HCT116 (cell line): ENCODE measurements at regions not wholly inside any gene's neighbourhood (a gene's known extent, or its start where the extent isn't known, plus 50 kb on each side); places are given as distances from the start of the nearest gene placed in this dataset.

Source experiments
- ATAC-seq: fragments of 200-7000 bp; cut with Tn5 transposase; 2 replicates; pipeline ENCODE4 v1.9.1; 2020; ENCODE audit warnings: mild to moderate bottlenecking, moderate library complexity
- BruUV-seq: library from RNA; stranded (reverse); fragments of 400-500 nt; replicated peaks from 2 replicates; lab custom pipeline; 2021; lab: Mats Ljungman, UMichigan
- CTCF ChIA-PET: fragments of 300-600 bp; sonication (Branson Sonifier 250); formaldehyde crosslinking; loops from one replicate; lab custom pipeline; 2021; ENCODE audit warnings: antibody characterized with exemption; lab: Charles Lee
- POLR2A ChIA-PET: fragments of 300-600, 350-600 bp; sonication (Branson Sonifier 250); formaldehyde crosslinking; loops from one replicate; lab custom pipeline; 2021; ENCODE audit warnings: antibody characterized with exemption; lab: Charles Lee
- RAD21 ChIA-PET, 2 experiments: fragments of 300-600 bp; sonication (Branson Sonifier 250); formaldehyde crosslinking; loops; one replicate each; lab custom pipeline; 2023; ENCODE audit warnings: low total read pairs in 2 of 2; ENCODE audit not compliant: uncharacterized antibody in 2 of 2, unreplicated experiment in 2 of 2, low non-redundant PET in 1 of 2; lab: Charles Lee
- DNase-seq: peaks from one replicate; pipeline ENCODE4 v3.0.0-alpha.2; 2010; ENCODE audit warnings: low read depth, low spot score
- H2AFZ ChIP-seq: fragments of 200-600 bp; shearing (Covaris generic), sonication (generic); 2 replicates; pipeline ENCODE4 v1.6.1; 2017; ENCODE audit warnings: low read depth, mixed run types, mixed read lengths, antibody characterized with exemption, low read length; ENCODE audit not compliant: poor library complexity, severe bottlenecking
- H3K27ac ChIP-seq: 2 replicates; pipeline ENCODE4 v1.5.1; 2012; ENCODE audit warnings: low read depth, low read length
- H3K27me3 ChIP-seq: fragments of 200-600 bp; sonication (generic); 2 replicates; pipeline ENCODE4 v1.6.1; 2016; ENCODE audit warnings: mixed run types, low read length, mixed read lengths; ENCODE audit not compliant: insufficient read depth
- H3K36me3 ChIP-seq, 2 experiments: fragments of 200-500 bp in 1 of 2; fragments of 200-600 bp in 1 of 2; sonication (Bioruptor generic) in 1 of 2; sonication (generic) in 1 of 2; 2 replicates each; pipeline versions ENCODE4 v1.5.1 to v1.6.1; 2014 to 2016; ENCODE audit warnings: low read length in 2 of 2, inconsistent platforms in 1 of 2, mixed read lengths in 1 of 2, mixed run types in 1 of 2; ENCODE audit not compliant: insufficient read depth in 2 of 2, control insufficient read depth in 1 of 2
- H3K4me1 ChIP-seq, 2 experiments: fragments of 200-600 bp in 1 of 2; sonication (generic) in 1 of 2; 2 replicates each; pipeline versions ENCODE4 v1.5.1 to v1.6.1; 2012 to 2017; ENCODE audit warnings: low read length in 2 of 2, inconsistent platforms in 1 of 2, mild to moderate bottlenecking in 1 of 2, mixed read lengths in 1 of 2, mixed run types in 1 of 2, moderate library complexity in 1 of 2; ENCODE audit not compliant: insufficient read depth in 2 of 2, control insufficient read depth in 1 of 2
- H3K4me2 ChIP-seq: fragments of 200-600 bp; sonication (generic); 2 replicates; pipeline ENCODE4 v1.6.1; 2017; ENCODE audit warnings: mixed run types, low read length, mixed read lengths
- H3K4me3 ChIP-seq, 2 experiments: fragments of 200-600 bp in 1 of 2; sonication (generic) in 1 of 2; replicated peaks in 1 of 2; 2 replicates each; pipeline ENCODE4 v1.5.1; 2011 to 2016; ENCODE audit warnings: low read length in 2 of 2, control low read depth in 1 of 2, low read depth in 1 of 2, mild to moderate bottlenecking in 1 of 2, mixed read lengths in 1 of 2, mixed run types in 1 of 2
- H3K79me2 ChIP-seq: fragments of 200-600 bp; sonication (generic); 2 replicates; pipeline ENCODE4 v1.6.1; 2017; ENCODE audit warnings: mild to moderate bottlenecking, mixed run types, low read length, moderate library complexity, mixed read lengths; ENCODE audit not compliant: insufficient read depth
- H3K9ac ChIP-seq: fragments of 200-600 bp; sonication (generic); 2 replicates; pipeline ENCODE4 v1.6.1; 2016; ENCODE audit warnings: low read length, mixed read lengths
- H3K9me2 ChIP-seq: fragments of 200-600 bp; sonication (generic), shearing (Covaris generic); 2 replicates; pipeline ENCODE4 v1.6.1; 2017; ENCODE audit warnings: mixed run types, mild to moderate bottlenecking, moderate library complexity; ENCODE audit not compliant: insufficient read depth
- H3K9me3 ChIP-seq, 2 experiments: fragments of 200-500 bp in 1 of 2; fragments of 200-600 bp in 1 of 2; sonication (Bioruptor generic) in 1 of 2; sonication (generic) in 1 of 2; 2 replicates each; pipeline ENCODE4 v1.6.1; 2014 to 2017; ENCODE audit warnings: low read length in 2 of 2, mixed read lengths in 2 of 2, inconsistent platforms in 1 of 2, low read depth in 1 of 2, mild to moderate bottlenecking in 1 of 2, mixed run types in 1 of 2, moderate library complexity in 1 of 2; ENCODE audit not compliant: control insufficient read depth in 1 of 2, insufficient read depth in 1 of 2
- H4K20me1 ChIP-seq: fragments of 200-600 bp; sonication (generic), shearing (Covaris generic); 2 replicates; pipeline ENCODE4 v1.6.1; 2017; ENCODE audit warnings: mixed run types, mild to moderate bottlenecking, moderate library complexity; ENCODE audit not compliant: insufficient read depth
- CBX3 ChIP-seq: IDR thresholded peaks from 2 replicates; pipeline ENCODE4 v1.6.1; 2012; ENCODE audit warnings: low read depth
- EGR1 ChIP-seq: IDR thresholded peaks from 2 replicates; pipeline ENCODE4 v1.6.1; 2012; ENCODE audit warnings: low read depth
- ELF1 ChIP-seq: IDR thresholded peaks from 2 replicates; pipeline ENCODE4 v1.6.1; 2012; ENCODE audit warnings: low read depth, borderline replicate concordance
- FOSL1 ChIP-seq: IDR thresholded peaks from 2 replicates; pipeline ENCODE4 v1.6.1; 2012; ENCODE audit warnings: low read depth
- TCF7L2 ChIP-seq: IDR thresholded peaks from 2 replicates; pipeline ENCODE4 v1.7.0; 2011; ENCODE audit warnings: borderline replicate concordance, inconsistent platforms; ENCODE audit not compliant: insufficient read depth, insufficient read length; ENCODE audit errors: extremely low read depth
- YY1 ChIP-seq: IDR thresholded peaks from 2 replicates; pipeline ENCODE4 v1.6.1; 2011; ENCODE audit warnings: low read length, low read depth, moderate library complexity, mild to moderate bottlenecking; ENCODE audit not compliant: insufficient replicate concordance; ENCODE audit errors: extremely low read depth
- ZFX ChIP-seq: fragments of 450-650 bp; IDR thresholded peaks from 2 replicates; pipeline ENCODE4 v1.6.1; 2017
- ZNF274 ChIP-seq: fragments of 200-500 bp; sonication (Bioruptor generic); IDR thresholded peaks from 2 replicates; pipeline ENCODE4 v1.6.1; 2014; ENCODE audit warnings: mild to moderate bottlenecking, low read depth, low read length, inconsistent platforms
- intact Hi-C: fragments of 100-400 bp; cut with micrococcal nuclease; formaldehyde crosslinking; loops from 2 replicates; pipeline ENCODE4 v1.10.0; 2022
- TF ChIP-seq, protein P1 (sequence below): IDR thresholded peaks from 2 replicates; pipeline ENCODE4 v1.6.1; 2012

GRCh38 chr5:40430101-40430710 is 249.5 kb upstream of the PTGER4 start:
- H3K4me2 ChIP-seq = no peak overlapping the region
- POLR2A ChIA-PET = no interaction called here

GRCh38 chr5:40429258-40430100 is 250.2 kb upstream of the PTGER4 start:
- Histone ChIP-seq H3K4me1 (no peaks in the 10 kb centered on the region), H3K4me3 (no peak overlapping the region), H3K79me2 (no peaks in the 10 kb centered on the region), H3K9ac (no peak overlapping the region), H3K4me2 (no peak overlapping the region), H3K36me3 (no peaks in the 10 kb centered on the region), H4K20me1 (no peaks in the 10 kb centered on the region), H2AFZ (no peak overlapping the region), H3K27me3 (no peaks in the 10 kb centered on the region), H3K27ac (no peak overlapping the region), H3K9me3 (no peaks in the 10 kb centered on the region)
- BruUV-seq = no TSS peak
- ChIA-PET RAD21 (no interaction called here), CTCF (no interaction called here), POLR2A (no interaction called here)
- intact Hi-C loops = no loop called here
- DNase-seq = no peak
- TF ChIP-seq, protein P1, sequence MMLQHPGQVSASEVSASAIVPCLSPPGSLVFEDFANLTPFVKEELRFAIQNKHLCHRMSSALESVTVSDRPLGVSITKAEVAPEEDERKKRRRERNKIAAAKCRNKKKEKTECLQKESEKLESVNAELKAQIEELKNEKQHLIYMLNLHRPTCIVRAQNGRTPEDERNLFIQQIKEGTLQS = no peak
- TF ChIP-seq ZNF274 (no peak), EGR1 (no peak), ZFX (no peak), YY1 (no peak), CBX3 (no peak), TCF7L2 (no peak), FOSL1 (no peak)
- TF ChIP-seq, all 23 proteins: peak for 0
- no peaks in the 10 kb centered on the region for H3K9me2 ChIP-seq
- no peak for ATAC-seq

More at GRCh38 chr5:40430101-40430710, 249.5 kb upstream of the PTGER4 start:
- TF ChIP-seq ZNF274 (no peak), ELF1 (no peak)
- TF ChIP-seq, all 23 proteins: peak for 0
- Histone ChIP-seq H2AFZ (no peak overlapping the region), H4K20me1 (no peaks in the 10 kb centered on the region), H3K4me3 (no peak overlapping the region), H3K27me3 (no peaks in the 10 kb centered on the region), H3K36me3 (no peaks in the 10 kb centered on the region), H3K9ac (no peak overlapping the region), H3K79me2 (no peaks in the 10 kb centered on the region), H3K9me3 (no peaks in the 10 kb centered on the region), H3K4me1 (no peaks in the 10 kb centered on the region), H3K9me2 (no peaks in the 10 kb centered on the region), H3K27ac (no peak overlapping the region)
- ChIA-PET CTCF (no interaction called here), RAD21 (no interaction called here)
- intact Hi-C loops = no loop called here
- ATAC-seq = no peak
- no TSS peak for BruUV-seq
- DNase-seq = no peak
